Body of pancreas (tissue), 4 donors: ENCODE measurements at regions not wholly inside any gene's neighbourhood (a gene's known extent, or its start where the extent isn't known, plus 50 kb on each side); places are given as distances from the start of the nearest gene placed in this dataset.

ENCODE experiments used
- POLR2A ChIP-seq, 3 donors: fragments of 450-650 bp; IDR thresholded peaks; one replicate each; pipeline ENCODE4 v1.6.1; 2016; ENCODE audit warnings: antibody characterized with exemption in 3 of 3, mild to moderate bottlenecking in 2 of 3
- TF ChIP-seq, protein P1 (sequence below), 7 experiments: fragments of 450-650 bp in 4 of 7; fragments of 200-600 bp in 3 of 7; sonication (generic) in 3 of 7; IDR thresholded peaks; one replicate each; pipeline ENCODE4 v1.5.1; 2016 to 2019; ENCODE audit warnings: antibody characterized with exemption in 7 of 7

DNA sequence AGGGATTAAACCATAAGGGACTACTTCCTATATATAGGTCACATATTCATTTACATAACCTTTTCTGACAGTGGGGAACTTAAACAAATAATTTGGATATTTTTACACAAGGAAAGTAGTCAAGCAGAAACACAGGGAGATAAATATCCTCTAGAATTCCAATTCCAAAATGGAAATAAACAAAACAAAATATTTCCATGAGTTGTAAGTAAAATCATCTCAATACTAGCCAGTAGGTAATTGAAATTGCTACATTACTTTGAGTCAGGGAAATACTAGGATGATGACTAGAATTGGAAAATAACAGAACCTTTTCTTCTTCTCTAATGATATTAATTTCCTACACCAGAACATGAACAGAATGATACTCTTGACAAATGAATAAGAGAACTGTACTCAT lies 1308.1 kb upstream of the GJE1 start:
- TF ChIP-seq, protein P1, sequence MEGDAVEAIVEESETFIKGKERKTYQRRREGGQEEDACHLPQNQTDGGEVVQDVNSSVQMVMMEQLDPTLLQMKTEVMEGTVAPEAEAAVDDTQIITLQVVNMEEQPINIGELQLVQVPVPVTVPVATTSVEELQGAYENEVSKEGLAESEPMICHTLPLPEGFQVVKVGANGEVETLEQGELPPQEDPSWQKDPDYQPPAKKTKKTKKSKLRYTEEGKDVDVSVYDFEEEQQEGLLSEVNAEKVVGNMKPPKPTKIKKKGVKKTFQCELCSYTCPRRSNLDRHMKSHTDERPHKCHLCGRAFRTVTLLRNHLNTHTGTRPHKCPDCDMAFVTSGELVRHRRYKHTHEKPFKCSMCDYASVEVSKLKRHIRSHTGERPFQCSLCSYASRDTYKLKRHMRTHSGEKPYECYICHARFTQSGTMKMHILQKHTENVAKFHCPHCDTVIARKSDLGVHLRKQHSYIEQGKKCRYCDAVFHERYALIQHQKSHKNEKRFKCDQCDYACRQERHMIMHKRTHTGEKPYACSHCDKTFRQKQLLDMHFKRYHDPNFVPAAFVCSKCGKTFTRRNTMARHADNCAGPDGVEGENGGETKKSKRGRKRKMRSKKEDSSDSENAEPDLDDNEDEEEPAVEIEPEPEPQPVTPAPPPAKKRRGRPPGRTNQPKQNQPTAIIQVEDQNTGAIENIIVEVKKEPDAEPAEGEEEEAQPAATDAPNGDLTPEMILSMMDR (IDR thresholded peaks at IDR 0.05), result no peak
- TF ChIP-seq POLR2A (IDR thresholded peaks at IDR 0.05), result no peak
